K562 (cell line): ENCODE measurements at regions not wholly inside any gene's neighbourhood (a gene's known extent, or its start where the extent isn't known, plus 50 kb on each side); places are given as distances from the start of the nearest gene placed in this dataset.

Source experiments
- ATAC-seq: fragments of 200-7000 bp; cut with Tn5 transposase; 3 replicates; pipeline ENCODE4 v1.9.1; 2020; ENCODE audit warnings: moderate library complexity
- BruUV-seq: library from RNA; stranded (reverse); fragments of 400-500 nt; replicated peaks from 2 replicates; lab custom pipeline; 2021; lab: Mats Ljungman, UMichigan
- CTCF ChIA-PET: fragments of 300-600 bp; formaldehyde crosslinking; extraction: SDS; loops from one replicate; lab custom pipeline; 2021; ENCODE audit warnings: low intra/inter-chr PET ratio; lab: Yijun Ruan, JAX
- POLR2A ChIA-PET: fragments of 300-600, 350-650 bp; sonication (Branson Sonifier 250); formaldehyde crosslinking; extraction: SDS; loops from one replicate; lab custom pipeline; 2021; ENCODE audit warnings: antibody characterized with exemption, inconsistent platforms; lab: Yijun Ruan, JAX
- DNase-seq, 4 experiments: peaks; one replicate each; pipeline versions ENCODE4 v3.0.0 to v3.0.0-alpha.2; 2011 to 2018; ENCODE audit warnings: low spot score in 3 of 4, mixed read lengths in 3 of 4; ENCODE audit errors: extremely low read depth in 1 of 4
- FAIRE-seq: peaks from 2 replicates; lab custom pipeline; 2011; peaks lifted over from hg19 to GRCh38; lab: Jason Lieb, UNC
- H2AFZ ChIP-seq: 2 replicates; pipeline ENCODE4 v1.6.0; 2011; ENCODE audit warnings: low read depth, low read length, control low read depth, inconsistent platforms
- H3K27ac ChIP-seq: fragments of 200-600 bp; 3 replicates; pipeline ENCODE4 v1.8.0; 2011; ENCODE audit warnings: low read depth, mild to moderate bottlenecking, control low read depth, inconsistent platforms, low read length, moderate library complexity, mixed read lengths; ENCODE audit errors: extremely low read depth
- H3K27me3 ChIP-seq, 2 experiments: fragments of 300-600 bp in 1 of 2; 2 replicates in 1 of 2; 3 replicates in 1 of 2; pipeline versions ENCODE4 v1.6.0 to v1.8.0; 2011; ENCODE audit warnings: inconsistent platforms in 2 of 2, low read length in 2 of 2, mild to moderate bottlenecking in 1 of 2, mixed read lengths in 1 of 2, moderate library complexity in 1 of 2; ENCODE audit not compliant: control insufficient read depth in 2 of 2, insufficient read depth in 2 of 2
- H3K36me3 ChIP-seq: fragments of 300-600 bp; 3 replicates; pipeline ENCODE4 v1.8.0; 2011; ENCODE audit warnings: mild to moderate bottlenecking, low read length, inconsistent platforms; ENCODE audit not compliant: control insufficient read depth, insufficient read depth
- H3K4me1 ChIP-seq, 2 experiments: fragments of 200-600 bp in 1 of 2; replicated peaks in 1 of 2; 2 replicates in 1 of 2; 3 replicates in 1 of 2; pipeline versions ENCODE4 v1.5.1 to v1.8.0; 2011; ENCODE audit warnings: inconsistent platforms in 2 of 2, low read length in 2 of 2, mild to moderate bottlenecking in 1 of 2, mixed read lengths in 1 of 2, moderate library complexity in 1 of 2; ENCODE audit not compliant: control insufficient read depth in 2 of 2, insufficient read depth in 2 of 2
- H3K4me2 ChIP-seq: 2 replicates; pipeline ENCODE4 v1.6.1; 2011; ENCODE audit warnings: low read length, control low read depth, inconsistent platforms, mixed read lengths; ENCODE audit not compliant: insufficient read depth
- H3K4me3 ChIP-seq: fragments of 200-600 bp; sonication (generic), shearing (Covaris generic); 2 replicates; pipeline ENCODE4 v1.5.1; 2016; ENCODE audit warnings: control low read depth, inconsistent platforms
- H3K79me2 ChIP-seq: fragments of 200-600 bp; 3 replicates; pipeline ENCODE4 v1.8.0; 2011; ENCODE audit warnings: low read length, inconsistent platforms; ENCODE audit not compliant: control insufficient read depth, insufficient read depth
- H3K9ac ChIP-seq, 2 experiments: 2 replicates each; pipeline versions ENCODE4 v1.6.0 to v1.6.1; 2011; ENCODE audit warnings: low read depth in 2 of 2, low read length in 2 of 2, control low read depth in 1 of 2, inconsistent platforms in 1 of 2, mild to moderate bottlenecking in 1 of 2, mixed read lengths in 1 of 2; ENCODE audit not compliant: insufficient read depth in 1 of 2
- H3K9me1 ChIP-seq: one replicate; pipeline ENCODE4 v1.6.0; 2011; ENCODE audit warnings: inconsistent platforms, mild to moderate bottlenecking, low read length, moderate library complexity; ENCODE audit not compliant: control insufficient read depth, insufficient read depth
- H3K9me3 ChIP-seq: replicated peaks from 2 replicates; pipeline ENCODE4 v1.5.1; 2011; ENCODE audit warnings: low read depth, low read length, inconsistent platforms; ENCODE audit not compliant: control insufficient read depth, insufficient read depth
- H4K20me1 ChIP-seq: replicated peaks from 2 replicates; pipeline ENCODE4 v1.6.1; 2011; ENCODE audit warnings: low read length, inconsistent platforms, mixed read lengths; ENCODE audit not compliant: control insufficient read depth, insufficient read depth
- CCNT2 ChIP-seq: IDR thresholded peaks from 2 replicates; pipeline ENCODE4 v1.6.1; 2011; ENCODE audit warnings: borderline replicate concordance, low read depth, mild to moderate bottlenecking, moderate library complexity, mixed read lengths, low read length; ENCODE audit not compliant: insufficient read length; ENCODE audit errors: extremely low read depth
- CEBPB ChIP-seq: fragments of 450-650 bp; IDR thresholded peaks from 2 replicates; pipeline ENCODE4 v1.6.1; 2016; ENCODE audit warnings: missing genetic modification characterization, missing compliant biosample characterization
- CHD1 ChIP-seq: fragments of 200-600 bp; sonication (generic); IDR thresholded peaks from one replicate; pipeline ENCODE4 v1.6.1; 2012; ENCODE audit warnings: mild to moderate bottlenecking, moderate library complexity, low read length, inconsistent platforms
- ETV1 ChIP-seq: fragments of 450-650 bp; conservative IDR thresholded peaks from 2 replicates; pipeline ENCODE4 v1.6.1; 2016; ENCODE audit warnings: missing genetic modification characterization, control low read depth, low read depth, missing compliant biosample characterization
- HDAC1 ChIP-seq, 2 experiments: fragments of 450-650 bp; IDR thresholded peaks; 2 replicates each; pipeline ENCODE4 v1.6.1; 2016 to 2017; ENCODE audit warnings: inconsistent platforms in 1 of 2, mild to moderate bottlenecking in 1 of 2, moderate library complexity in 1 of 2
- HMGXB4 ChIP-seq: sonication (generic); formaldehyde crosslinking; IDR thresholded peaks from 2 replicates; pipeline ENCODE4 v1.8.1; 2023; ENCODE audit warnings: mild to moderate bottlenecking, missing genetic modification reagents
- HNRNPL ChIP-seq: fragments of 200-400 bp; formaldehyde crosslinking; IDR thresholded peaks from 2 replicates; pipeline ENCODE4 v1.6.1; 2017; ENCODE audit warnings: low read depth, mild to moderate bottlenecking, low read length
- KAT8 ChIP-seq: fragments of 450-650 bp; IDR thresholded peaks from 2 replicates; pipeline ENCODE4 v1.6.1; 2016; ENCODE audit warnings: low read depth, mild to moderate bottlenecking
- NCOA6 ChIP-seq: fragments of 450-650 bp; IDR thresholded peaks from 2 replicates; pipeline ENCODE4 v1.6.1; 2017; ENCODE audit warnings: mild to moderate bottlenecking
- NEUROD1 ChIP-seq: fragments of 150-350 bp; IDR thresholded peaks from 2 replicates; pipeline ENCODE4 v1.6.1; 2014; ENCODE audit warnings: borderline replicate concordance, low read length, low read depth; ENCODE audit not compliant: partially characterized antibody
- NFE2 ChIP-seq: IDR thresholded peaks from 2 replicates; pipeline ENCODE4 v1.6.1; 2014; ENCODE audit warnings: antibody characterized with exemption, low read depth
- RBM14 ChIP-seq: fragments of 200-400 bp; formaldehyde crosslinking; IDR thresholded peaks from 2 replicates; pipeline ENCODE4 v1.6.1; 2018; ENCODE audit warnings: low read depth, mild to moderate bottlenecking, low read length, moderate library complexity, borderline replicate concordance; ENCODE audit not compliant: insufficient read depth
- SRF ChIP-seq, 2 experiments: fragments of 250-450, 450-650 bp in 1 of 2; sonication (Bioruptor Pico) in 1 of 2; sonication (generic) in 1 of 2; formaldehyde crosslinking; IDR thresholded peaks; 2 replicates each; pipeline versions ENCODE4 v1.5.0 to v1.5.1; 2020 to 2022; ENCODE audit warnings: mild to moderate bottlenecking in 1 of 2, missing genetic modification reagents in 1 of 2
- TBL1XR1 ChIP-seq, 2 experiments: IDR thresholded peaks; 2 replicates each; pipeline ENCODE4 v1.6.1; 2012; ENCODE audit warnings: improper control_type of control experiment in 2 of 2, low read length in 2 of 2, mild to moderate bottlenecking in 1 of 2
- TSHZ1 ChIP-seq: fragments of 250-450 bp; sonication (Bioruptor Pico); IDR thresholded peaks from 2 replicates; pipeline ENCODE4 v1.4.0; 2020; ENCODE audit warnings: mild to moderate bottlenecking, moderate library complexity
- ZNF253 ChIP-seq: fragments of 250-450 bp; sonication (Bioruptor Pico); conservative IDR thresholded peaks from 2 replicates; pipeline ENCODE4 v1.6.1; 2021; ENCODE audit warnings: mild to moderate bottlenecking
- ZNF76 ChIP-seq: fragments of 250-450 bp; sonication (Bioruptor Pico); IDR thresholded peaks from 2 replicates; pipeline ENCODE4 v1.4.0; 2020; ENCODE audit warnings: mild to moderate bottlenecking, moderate library complexity, borderline replicate concordance
- WGBS: fragments of 100-300 bp; shearing (Covaris generic); methylation state at CpG from one replicate; pipeline ENCODE4 v1.1.6; 2016; ENCODE audit warnings: low coverage, mixed read lengths; ENCODE audit not compliant: insufficient coverage; ENCODE audit errors: missing lambda C conversion rate; 5-methylcytosine and 5-hydroxymethylcytosine counted together
- in situ Hi-C: fragments of 300-500 bp; cut with MboI; formaldehyde crosslinking; loops from 4 replicates; pipeline ENCODE4 v1.15.0; 2018; ENCODE audit warnings: inconsistent platforms, mixed read lengths
- intact Hi-C: fragments of 100-400 bp; cut with micrococcal nuclease; formaldehyde crosslinking; loops from 2 replicates; pipeline ENCODE4 v1.14.2; 2022

GRCh38 chr10:131802156-131802915, 98.5 kb upstream of the PPP2R2D start:
- Histone ChIP-seq H3K9me1 (no peaks in the 10 kb centered on the region), H3K9me3 (no peaks in the 10 kb centered on the region), H3K4me1 (no peaks in the 10 kb centered on the region), H3K27me3 (peaks cover 0 to 32% of the 10 kb centered on the region in 2 experiments; a peak in 2 of 5 replicates), H3K9ac (no peak overlapping the region), H3K4me3 (no peak overlapping the region), H3K79me2 (no peaks in the 10 kb centered on the region), H4K20me1 (no peaks in the 10 kb centered on the region), H3K36me3 (no peaks in the 10 kb centered on the region), H3K27ac (no peak overlapping the region), H3K4me2 (no peak overlapping the region), H2AFZ (no peak overlapping the region)
- ATAC-seq = no peak
- WGBS = 2% methylated on average over 15 of the region's 16 CpGs
- BruUV-seq = no TSS peak
- CTCF ChIA-PET = no interaction called here
- DNase-seq = no peak
- intact Hi-C loops = no loop called here
- no peak for FAIRE-seq
- POLR2A ChIA-PET = no interaction called here
- in situ Hi-C loops = no loop called here
- TF ChIP-seq RBM14 (no peak), NEUROD1 (no peak), KAT8 (no peak), CHD1 (no peak), TSHZ1 (CRISPR knock-in tag) (no peak), ZNF253 (CRISPR knock-in tag) (no peak), ZNF76 (no peak), ETV1 (tag) (no peak), SRF (CRISPR knock-in tag; IDR thresholded peaks at IDR 0.05) (no peak), NCOA6 (no peak), NFE2 (no peak), TBL1XR1 (IDR thresholded peaks at IDR 0.05; ENCODE audit: low read length in 2 of 2) (no peak), HMGXB4 (CRISPR knock-in tag) (no peak), CCNT2 (no peak), HDAC1 (IDR thresholded peaks at IDR 0.05) (no peak), CEBPB (tag) (no peak), HNRNPL (no peak)
